HG03103 (cell line): ENCODE measurements at regions not wholly inside any gene's neighbourhood (a gene's known extent, or its start where the extent isn't known, plus 50 kb on each side); places are given as distances from the start of the nearest gene placed in this dataset.

Experiments
- ATAC-seq: cut with Tn5 transposase; IDR thresholded peaks from one replicate; pipeline ENCODE4 v1.9.1; 2021; ENCODE audit warnings: low read depth; ENCODE audit not compliant: unreplicated experiment

GRCh38 chr21:15498455-15498854 is 231.3 kb upstream of the USP25 start:
- no peak for ATAC-seq

GRCh38 chr21:15506086-15506485 is 223.7 kb upstream of the USP25 start:
- no peak for ATAC-seq

GRCh38 chr21:15508554-15508953 is 221.2 kb upstream of the USP25 start:
- no peak for ATAC-seq

GRCh38 chr21:15514073-15514946 is 215.5 kb upstream of the USP25 start:
- ATAC-seq, result peak; percentile 98

GRCh38 chr21:15515908-15516307 is 213.9 kb upstream of the USP25 start:
- ATAC-seq, result no peak

- ATAC-seq, result no peak
These were observed 212.4 kb upstream of the USP25 start for GRCh38 chr21:15517394-15517793.

GRCh38 chr21:15520811-15521643 is 208.8 kb upstream of the USP25 start:
- no peak for ATAC-seq

GRCh38 chr21:15521644-15522001 is 208.2 kb upstream of the USP25 start:
- no peak for ATAC-seq

- no peak for ATAC-seq
These were observed 207.6 kb upstream of the USP25 start for GRCh38 chr21:15522148-15522547.

- no peak for ATAC-seq
These were observed 204.9 kb upstream of the USP25 start for GRCh38 chr21:15524855-15525254.

GRCh38 chr21:15526798-15527197 is 203.0 kb upstream of the USP25 start:
- ATAC-seq, result no peak

- ATAC-seq, result no peak
These were observed 201.4 kb upstream of the USP25 start for GRCh38 chr21:15528346-15528745.

GRCh38 chr21:15531986-15532385 is 197.8 kb upstream of the USP25 start:
- ATAC-seq, result no peak

- no peak for ATAC-seq
These were observed 196.2 kb upstream of the USP25 start for GRCh38 chr21:15533618-15534017.

- ATAC-seq, result no peak
These were observed 195.3 kb upstream of the USP25 start for GRCh38 chr21:15534450-15534886.

GRCh38 chr21:15539376-15539775 is 190.4 kb upstream of the USP25 start:
- no peak for ATAC-seq

- no peak for ATAC-seq
These were observed 186.3 kb upstream of the USP25 start for GRCh38 chr21:15543473-15543872.

- no peak for ATAC-seq
These were observed 180.1 kb upstream of the USP25 start for GRCh38 chr21:15549671-15550070.

GRCh38 chr21:15552914-15553494 is 176.8 kb upstream of the USP25 start:
- no peak for ATAC-seq

- ATAC-seq, result no peak
These were observed 171.9 kb upstream of the USP25 start for GRCh38 chr21:15557925-15558324.

- no peak for ATAC-seq
These were observed 170.9 kb upstream of the USP25 start for GRCh38 chr21:15558884-15559283.
